Hepatocyte (in vitro differentiated cells): ENCODE measurements at regions not wholly inside any gene's neighbourhood (a gene's known extent, or its start where the extent isn't known, plus 50 kb on each side); places are given as distances from the start of the nearest gene placed in this dataset.

ENCODE experiments used
- DNase-seq: peaks from one replicate; pipeline ENCODE4 v3.0.0-alpha.2; 2016; ENCODE audit warnings: low spot score
- H2AFZ ChIP-seq: fragments of 200-600 bp; sonication (generic); 2 replicates; pipeline ENCODE4 v1.6.0; 2016; ENCODE audit warnings: antibody characterized with exemption, mild to moderate bottlenecking
- H3K27ac ChIP-seq: fragments of 200-600 bp; sonication (generic); 2 replicates; pipeline ENCODE4 v1.5.1; 2016; ENCODE audit warnings: mild to moderate bottlenecking
- H3K27me3 ChIP-seq: fragments of 200-600 bp; sonication (generic); 2 replicates; pipeline ENCODE4 v1.6.1; 2016
- H3K36me3 ChIP-seq: fragments of 200-600 bp; sonication (generic); replicated peaks from 2 replicates; pipeline ENCODE4 v1.5.1; 2016; ENCODE audit warnings: low read depth; ENCODE audit not compliant: insufficient read depth
- H3K4me1 ChIP-seq: fragments of 200-600 bp; sonication (generic); 2 replicates; pipeline ENCODE4 v1.5.1; 2016; ENCODE audit warnings: mild to moderate bottlenecking, moderate library complexity; ENCODE audit not compliant: insufficient read depth
- H3K4me2 ChIP-seq: fragments of 200-600 bp; sonication (generic); 2 replicates; pipeline ENCODE4 v1.6.0; 2016
- H3K4me3 ChIP-seq: fragments of 200-600 bp; sonication (generic); 2 replicates; pipeline ENCODE4 v1.5.1; 2016; ENCODE audit warnings: mild to moderate bottlenecking
- H3K79me2 ChIP-seq: fragments of 200-600 bp; sonication (generic); 2 replicates; pipeline ENCODE4 v1.6.0; 2017; ENCODE audit warnings: mild to moderate bottlenecking
- H3K9me2 ChIP-seq: fragments of 200-600 bp; sonication (generic); replicated peaks from 2 replicates; pipeline ENCODE4 v1.6.0; 2017; ENCODE audit warnings: mild to moderate bottlenecking; ENCODE audit not compliant: insufficient read depth
- H3K9me3 ChIP-seq: fragments of 200-600 bp; sonication (generic); 2 replicates; pipeline ENCODE4 v1.5.1; 2016; ENCODE audit warnings: low read depth, mild to moderate bottlenecking
- H4K20me1 ChIP-seq: fragments of 200-600 bp; sonication (generic); 2 replicates; pipeline ENCODE4 v1.6.0; 2016; ENCODE audit warnings: mild to moderate bottlenecking; ENCODE audit not compliant: insufficient read depth, poor library complexity, severe bottlenecking
- EZH2 ChIP-seq: fragments of 200-600 bp; sonication (generic); IDR thresholded peaks from 2 replicates; pipeline ENCODE4 v1.6.1; 2016; ENCODE audit warnings: antibody characterized with exemption, mild to moderate bottlenecking, borderline replicate concordance
- EZH2phosphoT487 ChIP-seq: fragments of 200-600 bp; sonication (generic); IDR thresholded peaks from one replicate; pipeline ENCODE4 v1.6.1; 2018; ENCODE audit warnings: antibody characterized with exemption, mild to moderate bottlenecking, low read depth, moderate library complexity; ENCODE audit not compliant: unreplicated experiment, severe bottlenecking
- WGBS: methylation state at CpG from one replicate; pipeline ENCODE4 v1.1.6; 2016; ENCODE audit warnings: low lambda C conversion rate; ENCODE audit errors: missing lambda C conversion rate; 5-methylcytosine and 5-hydroxymethylcytosine counted together
- TF ChIP-seq, protein P1 (sequence below): fragments of 200-600 bp; sonication (generic); IDR thresholded peaks from 2 replicates; pipeline ENCODE4 v1.5.1; 2016; ENCODE audit warnings: antibody characterized with exemption, mild to moderate bottlenecking; ENCODE audit not compliant: poor library complexity

DNA sequence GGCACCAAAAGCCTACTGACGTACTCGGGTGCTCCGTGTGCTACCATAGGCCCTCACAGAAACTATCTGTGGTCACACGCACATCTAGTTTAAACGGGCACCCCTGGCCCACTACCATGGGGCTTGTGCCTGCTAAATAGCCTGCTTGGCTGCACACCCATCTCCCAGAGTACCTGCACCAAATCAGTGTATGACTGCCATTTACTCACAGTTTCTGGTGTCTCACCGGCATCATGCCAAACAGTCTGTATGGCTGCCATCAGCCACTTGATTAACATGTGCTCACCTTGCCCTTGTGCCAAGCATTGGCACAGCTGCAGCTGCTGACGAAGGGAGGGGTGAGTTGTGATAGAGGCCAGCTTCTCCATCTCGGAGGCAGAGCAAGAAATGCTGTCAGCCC is 232.7 kb downstream of the IGSF11 start:
- DNase-seq, result no peak
- Histone ChIP-seq H3K27me3 (no peaks in the 10 kb centered on the region), H3K4me2 (no peak overlapping the region), H2AFZ (no peak overlapping the region), H3K4me1 (no peaks in the 10 kb centered on the region), H4K20me1 (no peaks in the 10 kb centered on the region), H3K9me3 (no peaks in the 10 kb centered on the region), H3K27ac (no peak overlapping the region), H3K9me2 (no peaks in the 10 kb centered on the region), H3K4me3 (no peak overlapping the region), H3K79me2 (no peaks in the 10 kb centered on the region), H3K36me3 (no peaks in the 10 kb centered on the region)
- WGBS, result 91% methylated on average over 8 of the region's 8 CpGs
- TF ChIP-seq EZH2phosphoT487 (no peak), EZH2 (no peak)
- TF ChIP-seq, protein P1, sequence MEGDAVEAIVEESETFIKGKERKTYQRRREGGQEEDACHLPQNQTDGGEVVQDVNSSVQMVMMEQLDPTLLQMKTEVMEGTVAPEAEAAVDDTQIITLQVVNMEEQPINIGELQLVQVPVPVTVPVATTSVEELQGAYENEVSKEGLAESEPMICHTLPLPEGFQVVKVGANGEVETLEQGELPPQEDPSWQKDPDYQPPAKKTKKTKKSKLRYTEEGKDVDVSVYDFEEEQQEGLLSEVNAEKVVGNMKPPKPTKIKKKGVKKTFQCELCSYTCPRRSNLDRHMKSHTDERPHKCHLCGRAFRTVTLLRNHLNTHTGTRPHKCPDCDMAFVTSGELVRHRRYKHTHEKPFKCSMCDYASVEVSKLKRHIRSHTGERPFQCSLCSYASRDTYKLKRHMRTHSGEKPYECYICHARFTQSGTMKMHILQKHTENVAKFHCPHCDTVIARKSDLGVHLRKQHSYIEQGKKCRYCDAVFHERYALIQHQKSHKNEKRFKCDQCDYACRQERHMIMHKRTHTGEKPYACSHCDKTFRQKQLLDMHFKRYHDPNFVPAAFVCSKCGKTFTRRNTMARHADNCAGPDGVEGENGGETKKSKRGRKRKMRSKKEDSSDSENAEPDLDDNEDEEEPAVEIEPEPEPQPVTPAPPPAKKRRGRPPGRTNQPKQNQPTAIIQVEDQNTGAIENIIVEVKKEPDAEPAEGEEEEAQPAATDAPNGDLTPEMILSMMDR, result no peak

DNA sequence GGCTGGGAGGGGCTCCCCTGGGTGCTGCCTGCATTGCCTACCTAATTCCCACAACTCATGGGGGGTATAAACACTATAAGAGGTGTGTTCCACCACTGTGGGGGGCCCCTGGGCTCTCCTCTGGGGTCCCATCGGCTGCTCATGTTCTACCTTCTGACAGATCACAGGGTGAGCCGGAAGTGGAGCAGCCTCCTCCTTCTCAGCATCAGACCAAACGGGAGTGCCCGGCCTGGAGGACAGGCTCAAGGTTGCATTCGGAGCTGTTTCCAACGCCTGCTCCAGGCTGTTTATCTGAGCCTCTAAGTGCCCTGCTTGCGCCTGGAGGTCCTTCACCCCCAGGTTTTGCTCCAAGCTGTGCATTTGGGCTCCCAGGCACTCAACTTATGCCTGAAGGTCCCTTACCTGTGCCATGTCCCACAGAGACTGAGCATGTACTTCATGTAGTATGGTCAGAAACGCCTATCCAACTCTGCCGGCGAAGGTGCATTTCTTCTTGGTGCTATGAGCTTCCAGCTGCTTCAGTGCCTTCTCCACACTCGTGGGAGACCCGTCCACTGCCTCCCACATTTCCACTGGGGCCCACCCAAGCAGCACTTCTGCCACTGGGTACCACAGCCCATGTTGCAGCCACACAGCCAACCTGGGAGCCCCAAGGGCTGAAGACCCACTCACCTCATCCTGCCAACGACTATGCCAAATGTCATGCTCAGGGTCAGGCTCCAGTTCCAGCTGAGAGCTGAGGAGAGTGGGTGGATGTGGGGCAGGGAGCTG is 232.1 kb downstream of the IGSF11 start:
- no peak overlapping the region for H3K4me2 ChIP-seq
- TF ChIP-seq EZH2, result no peak
- TF ChIP-seq EZH2phosphoT487, result no peak
- TF ChIP-seq, protein P1, result no peak
- no peaks in the 10 kb centered on the region for H4K20me1 ChIP-seq
- no peaks in the 10 kb centered on the region for H3K4me1 ChIP-seq
- no peaks in the 10 kb centered on the region for H3K79me2 ChIP-seq
- no peak overlapping the region for H3K27ac ChIP-seq
- no peaks in the 10 kb centered on the region for H3K9me2 ChIP-seq
- H2AFZ ChIP-seq, result no peak overlapping the region
- no peak overlapping the region for H3K4me3 ChIP-seq
- 93% methylated on average over 13 of the region's 13 CpGs for WGBS
- DNase-seq, result no peak
- H3K9me3 ChIP-seq, result no peaks in the 10 kb centered on the region
- H3K36me3 ChIP-seq, result no peaks in the 10 kb centered on the region
- no peaks in the 10 kb centered on the region for H3K27me3 ChIP-seq

DNA sequence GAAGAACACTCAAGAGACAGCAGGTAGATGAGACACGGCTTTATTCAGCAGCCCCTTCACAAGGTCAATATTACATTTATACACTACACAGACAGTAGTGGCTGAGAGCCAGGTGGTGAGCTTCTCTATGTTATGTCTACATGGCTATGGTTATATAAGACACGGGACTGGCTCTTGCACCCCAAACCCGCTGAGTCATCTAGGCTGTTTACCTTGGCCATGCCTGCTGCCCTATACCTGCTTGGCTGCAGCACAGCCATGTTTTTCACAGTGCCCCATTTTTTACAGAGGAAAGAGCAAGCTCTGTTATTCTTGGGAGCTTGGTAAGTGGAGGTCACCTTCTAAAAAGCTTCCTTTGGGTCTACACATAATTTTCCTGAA is 231.6 kb downstream of the IGSF11 start:
- TF ChIP-seq, protein P1, result no peak
- TF ChIP-seq EZH2 (no peak), EZH2phosphoT487 (no peak)
- Histone ChIP-seq H3K9me3 (no peaks in the 10 kb centered on the region), H3K4me2 (no peak overlapping the region), H3K9me2 (no peaks in the 10 kb centered on the region), H3K4me1 (no peaks in the 10 kb centered on the region), H3K79me2 (no peaks in the 10 kb centered on the region), H3K27me3 (no peaks in the 10 kb centered on the region), H3K27ac (no peak overlapping the region), H3K4me3 (no peak overlapping the region), H3K36me3 (no peaks in the 10 kb centered on the region), H4K20me1 (no peaks in the 10 kb centered on the region), H2AFZ (no peak overlapping the region)
- WGBS, result 88% methylated on average over 3 of the region's 3 CpGs
- no peak for DNase-seq
